ENCODE measurements at regions not wholly inside any gene's neighbourhood (a gene's known extent, or its start where the extent isn't known, plus 50 kb on each side); places are given as distances from the start of the nearest gene placed in this dataset.

DNA sequence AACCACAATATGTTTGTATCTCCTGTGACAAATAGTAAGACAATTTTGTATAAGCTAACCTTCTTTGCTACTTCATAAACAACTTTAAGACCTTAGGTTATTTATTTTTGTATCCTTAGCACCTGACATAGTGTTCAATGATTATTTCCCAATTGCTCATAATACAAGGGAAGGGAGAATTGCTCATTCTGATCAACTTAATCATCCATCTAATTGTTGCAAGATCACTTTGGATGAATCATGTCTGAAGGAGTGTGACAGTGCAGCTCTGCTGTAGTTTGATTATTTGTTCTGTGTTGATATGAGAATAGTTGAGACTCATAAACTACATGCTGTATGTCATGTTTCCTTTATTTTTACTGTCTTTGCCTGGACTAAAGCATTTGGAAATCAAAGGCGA, 721.3 kb upstream of the SEMA6A start:
- no peak for FAIRE-seq
- no peak for DNase-seq (ENCODE audit: low read depth, low spot score)

GRCh38 chr5:117286813-117287212, 712.2 kb upstream of the SEMA6A start:
- DNase-seq (ENCODE audit: low read depth, low spot score) (no peak), FAIRE-seq (no peak)
- Histone ChIP-seq H3K4me2 (ENCODE audit: control insufficient read depth, extremely low read depth, insufficient read depth, low read depth, low read length) (no peak overlapping the region), H3K9me3 (ENCODE audit: control insufficient read depth, low read depth, low read length) (no peaks in the 10 kb centered on the region), H3K27me3 (ENCODE audit: control insufficient read depth, extremely low read depth, insufficient read depth, low read length) (no peaks in the 10 kb centered on the region), H3K9me1 (ENCODE audit: control insufficient read depth, extremely low read depth, insufficient read depth, low read length) (no peaks in the 10 kb centered on the region), H3K27ac (ENCODE audit: control insufficient read depth, insufficient read depth, low read length) (no peak overlapping the region), H3K9ac (ENCODE audit: control insufficient read depth, extremely low read depth, insufficient read depth, low read length) (no peak overlapping the region), H4K20me1 (ENCODE audit: control insufficient read depth, extremely low read depth, insufficient read depth, low read length) (no peaks in the 10 kb centered on the region), H3K4me1 (ENCODE audit: control insufficient read depth, extremely low read depth, insufficient read depth, low read length) (no peaks in the 10 kb centered on the region), H2AFZ (ENCODE audit: control insufficient read depth, low read length) (no peak overlapping the region), H3K4me3 (ENCODE audit: control insufficient read depth in 2 of 3, extremely low read depth in 1 of 3, insufficient read depth in 2 of 3, low read depth in 1 of 3, low read length in 3 of 3) (no peak overlapping the region), H3K36me3 (ENCODE audit: control insufficient read depth in 2 of 2, extremely low read depth in 1 of 2, insufficient read depth in 2 of 2, low read length in 2 of 2) (no peaks in the 10 kb centered on the region), H3K79me2 (ENCODE audit: control insufficient read depth, insufficient read depth, low read length) (no peaks in the 10 kb centered on the region)
- dilution Hi-C loops (cut with MboI; ENCODE audit: extremely low pct_ligation_motif_present, low sequenced_read_pairs) = no loop called here
- TF ChIP-seq, protein P1, sequence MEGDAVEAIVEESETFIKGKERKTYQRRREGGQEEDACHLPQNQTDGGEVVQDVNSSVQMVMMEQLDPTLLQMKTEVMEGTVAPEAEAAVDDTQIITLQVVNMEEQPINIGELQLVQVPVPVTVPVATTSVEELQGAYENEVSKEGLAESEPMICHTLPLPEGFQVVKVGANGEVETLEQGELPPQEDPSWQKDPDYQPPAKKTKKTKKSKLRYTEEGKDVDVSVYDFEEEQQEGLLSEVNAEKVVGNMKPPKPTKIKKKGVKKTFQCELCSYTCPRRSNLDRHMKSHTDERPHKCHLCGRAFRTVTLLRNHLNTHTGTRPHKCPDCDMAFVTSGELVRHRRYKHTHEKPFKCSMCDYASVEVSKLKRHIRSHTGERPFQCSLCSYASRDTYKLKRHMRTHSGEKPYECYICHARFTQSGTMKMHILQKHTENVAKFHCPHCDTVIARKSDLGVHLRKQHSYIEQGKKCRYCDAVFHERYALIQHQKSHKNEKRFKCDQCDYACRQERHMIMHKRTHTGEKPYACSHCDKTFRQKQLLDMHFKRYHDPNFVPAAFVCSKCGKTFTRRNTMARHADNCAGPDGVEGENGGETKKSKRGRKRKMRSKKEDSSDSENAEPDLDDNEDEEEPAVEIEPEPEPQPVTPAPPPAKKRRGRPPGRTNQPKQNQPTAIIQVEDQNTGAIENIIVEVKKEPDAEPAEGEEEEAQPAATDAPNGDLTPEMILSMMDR (optimal IDR thresholded peaks at IDR 0.05 in 1 of 3, IDR thresholded peaks at IDR 0.05 in 1 of 3, conservative IDR thresholded peaks at IDR 0.05 in 1 of 3; ENCODE audit: extremely low read depth in 1 of 3, insufficient read depth in 2 of 3, low read length in 3 of 3) = no peak
- TF ChIP-seq EZH2 (IDR thresholded peaks at IDR 0.05; ENCODE audit: low read length) = no peak

More for the DNA sequence above, 721.3 kb upstream of the SEMA6A start:
- H3K4me2 ChIP-seq (ENCODE audit: control insufficient read depth, extremely low read depth, insufficient read depth, low read depth, low read length) = no peak overlapping the region
- no peak overlapping the region for H2AFZ ChIP-seq (ENCODE audit: control insufficient read depth, low read length)
- no peaks in the 10 kb centered on the region for H4K20me1 ChIP-seq (ENCODE audit: control insufficient read depth, extremely low read depth, insufficient read depth, low read length)
- H3K9me3 ChIP-seq (ENCODE audit: control insufficient read depth, low read depth, low read length) = no peaks in the 10 kb centered on the region
- H3K27ac ChIP-seq (ENCODE audit: control insufficient read depth, insufficient read depth, low read length) = no peak overlapping the region
- no peaks in the 10 kb centered on the region for H3K36me3 ChIP-seq (ENCODE audit: control insufficient read depth in 2 of 2, extremely low read depth in 1 of 2, insufficient read depth in 2 of 2, low read length in 2 of 2)
- no peaks in the 10 kb centered on the region for H3K27me3 ChIP-seq (ENCODE audit: control insufficient read depth, extremely low read depth, insufficient read depth, low read length)
- H3K4me3 ChIP-seq (ENCODE audit: control insufficient read depth in 2 of 3, extremely low read depth in 1 of 3, insufficient read depth in 2 of 3, low read depth in 1 of 3, low read length in 3 of 3) = no peak overlapping the region
- H3K4me1 ChIP-seq (ENCODE audit: control insufficient read depth, extremely low read depth, insufficient read depth, low read length) = no peaks in the 10 kb centered on the region
- no peak overlapping the region for H3K9ac ChIP-seq (ENCODE audit: control insufficient read depth, extremely low read depth, insufficient read depth, low read length)
- H3K79me2 ChIP-seq (ENCODE audit: control insufficient read depth, insufficient read depth, low read length) = no peaks in the 10 kb centered on the region
- no peaks in the 10 kb centered on the region for H3K9me1 ChIP-seq (ENCODE audit: control insufficient read depth, extremely low read depth, insufficient read depth, low read length)
- TF ChIP-seq, protein P1 (optimal IDR thresholded peaks at IDR 0.05 in 1 of 3, IDR thresholded peaks at IDR 0.05 in 1 of 3, conservative IDR thresholded peaks at IDR 0.05 in 1 of 3; ENCODE audit: extremely low read depth in 1 of 3, insufficient read depth in 2 of 3, low read length in 3 of 3) = no peak
- no peak for TF ChIP-seq EZH2 (IDR thresholded peaks at IDR 0.05; ENCODE audit: low read length)
- dilution Hi-C loops (cut with MboI; ENCODE audit: extremely low pct_ligation_motif_present, low sequenced_read_pairs) = no loop called here

All from keratinocyte (primary cell).